ENCODE measurements at regions not wholly inside any gene's neighbourhood (a gene's known extent, or its start where the extent isn't known, plus 50 kb on each side); places are given as distances from the start of the nearest gene placed in this dataset.

- TF ChIP-seq POLR2A (IDR thresholded peaks at IDR 0.05; ENCODE audit: low read length) (no peak), CBX8 (IDR thresholded peaks at IDR 0.05) (no peak), CTCF (IDR thresholded peaks at IDR 0.05) (no peak), EP300 (IDR thresholded peaks at IDR 0.05) (no peak), MAFK (IDR thresholded peaks at IDR 0.05; ENCODE audit: partially characterized antibody) (no peak), NR3C1 (IDR thresholded peaks at IDR 0.05) (no peak), RFX5 (IDR thresholded peaks at IDR 0.05) (no peak), MAX (IDR thresholded peaks at IDR 0.05) (no peak), HMGXB4 (CRISPR knock-in tag; IDR thresholded peaks at IDR 0.05; ENCODE audit: borderline replicate concordance) (no peak), ELK1 (IDR thresholded peaks at IDR 0.05; ENCODE audit: low read depth, low read length) (no peak), SMC3 (IDR thresholded peaks at IDR 0.05) (no peak), JUN (IDR thresholded peaks at IDR 0.05) (no peak)
Observed at GRCh38 chr19:28933039-28933438, 279.9 kb downstream of the UQCRFS1 start.

Measured in A549 (cell line).